HG02610 (cell line): ENCODE measurements at regions not wholly inside any gene's neighbourhood (a gene's known extent, or its start where the extent isn't known, plus 50 kb on each side); places are given as distances from the start of the nearest gene placed in this dataset.

Source experiments
- ATAC-seq: cut with Tn5 transposase; IDR thresholded peaks from one replicate; pipeline ENCODE4 v1.9.1; 2021; ENCODE audit warnings: mild to moderate bottlenecking, moderate library complexity; ENCODE audit not compliant: unreplicated experiment

DNA sequence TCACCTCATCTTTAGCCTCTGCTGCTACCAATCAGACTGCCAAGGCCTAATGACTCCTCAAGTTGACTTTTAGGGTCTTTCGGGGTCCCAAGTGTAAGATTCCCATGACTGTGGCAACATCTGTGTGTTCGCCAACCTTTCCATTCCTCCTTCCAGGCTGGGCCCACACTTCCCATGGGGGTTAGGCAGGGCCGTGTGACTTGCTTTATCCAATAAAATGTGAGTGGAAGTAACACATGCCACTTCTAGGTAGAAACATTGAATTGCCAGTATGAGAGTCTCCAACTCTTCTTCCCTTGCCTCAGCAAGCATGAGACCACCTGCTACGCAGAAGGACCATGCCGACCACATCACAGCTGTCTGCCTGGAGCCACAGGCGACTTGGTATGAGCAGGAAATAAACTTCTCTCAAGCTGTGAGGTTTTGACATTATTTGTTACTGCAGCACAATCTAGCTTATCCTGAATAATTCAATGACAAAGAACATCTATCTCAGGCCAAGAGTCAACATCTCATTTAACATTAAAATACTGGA is 190.4 kb upstream of the IER5L start:
- ATAC-seq = no peak

- ATAC-seq = no peak
These were observed 189.2 kb upstream of the IER5L start for GRCh38 chr9:129367287-129367686.

- no peak for ATAC-seq
These were observed 187.1 kb upstream of the IER5L start for GRCh38 chr9:129365196-129365595.

- ATAC-seq = no peak
These were observed 185.3 kb upstream of the IER5L start for GRCh38 chr9:129363216-129363873.

DNA sequence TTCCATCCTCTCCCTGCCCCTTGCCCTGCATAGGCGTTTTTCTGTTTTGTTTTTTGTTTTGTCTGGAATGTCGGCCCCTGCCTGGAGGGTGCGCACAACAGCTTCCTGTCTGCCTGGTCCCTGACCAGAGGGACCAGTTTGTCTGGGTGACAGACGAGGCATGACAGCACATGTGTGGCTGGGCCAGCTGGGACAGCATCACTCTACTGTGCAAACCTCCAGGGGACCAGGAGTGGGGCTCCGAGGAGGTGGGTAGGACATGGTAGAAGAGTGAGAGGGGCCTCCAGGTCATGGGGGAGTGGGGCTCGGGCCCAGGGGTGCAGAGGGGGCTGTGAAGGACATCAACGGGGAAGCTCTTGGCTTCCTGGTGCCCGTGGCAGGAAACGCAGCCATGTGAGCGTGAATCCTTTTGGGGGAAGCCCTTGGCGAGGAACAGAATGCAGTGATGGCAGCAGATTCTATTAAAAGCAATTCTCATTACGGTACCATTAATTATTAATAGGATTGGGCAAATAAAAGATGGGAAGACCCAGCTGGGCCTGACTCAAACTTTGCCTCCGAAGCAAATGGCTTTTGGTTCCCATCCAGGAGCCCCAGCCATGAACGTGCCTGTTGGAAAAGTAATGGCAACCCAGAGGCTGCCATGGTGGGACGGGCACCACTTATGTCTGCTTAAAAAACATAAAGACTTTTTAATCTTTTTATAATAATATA is 184.4 kb upstream of the IER5L start:
- no peak for ATAC-seq

DNA sequence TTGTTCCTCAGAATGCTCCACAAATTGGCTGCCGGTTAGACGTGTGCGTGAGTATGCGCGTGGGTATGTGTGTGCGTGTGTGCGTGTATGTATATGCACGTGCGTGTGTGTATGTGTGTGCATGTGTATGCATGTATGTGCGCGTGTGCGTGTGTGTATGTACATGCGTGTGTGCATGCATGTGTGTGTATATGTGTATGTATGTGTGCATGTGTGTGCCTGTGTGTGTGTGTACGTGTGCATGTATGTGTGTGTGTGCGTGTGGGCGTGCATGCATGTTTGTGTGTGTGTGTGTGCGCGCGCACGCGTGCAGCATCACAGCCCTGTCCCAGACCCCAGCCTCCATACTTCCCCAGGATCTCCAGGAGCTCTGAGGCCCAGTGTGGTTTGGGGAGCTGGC is 183.1 kb upstream of the IER5L start:
- ATAC-seq = no peak

GRCh38 chr9:129359916-129360536 is 182.0 kb upstream of the IER5L start:
- ATAC-seq = no peak

GRCh38 chr9:129359162-129359811 is 181.2 kb upstream of the IER5L start:
- no peak for ATAC-seq

GRCh38 chr9:129358621-129359154 is 180.6 kb upstream of the IER5L start:
- ATAC-seq = no peak

DNA sequence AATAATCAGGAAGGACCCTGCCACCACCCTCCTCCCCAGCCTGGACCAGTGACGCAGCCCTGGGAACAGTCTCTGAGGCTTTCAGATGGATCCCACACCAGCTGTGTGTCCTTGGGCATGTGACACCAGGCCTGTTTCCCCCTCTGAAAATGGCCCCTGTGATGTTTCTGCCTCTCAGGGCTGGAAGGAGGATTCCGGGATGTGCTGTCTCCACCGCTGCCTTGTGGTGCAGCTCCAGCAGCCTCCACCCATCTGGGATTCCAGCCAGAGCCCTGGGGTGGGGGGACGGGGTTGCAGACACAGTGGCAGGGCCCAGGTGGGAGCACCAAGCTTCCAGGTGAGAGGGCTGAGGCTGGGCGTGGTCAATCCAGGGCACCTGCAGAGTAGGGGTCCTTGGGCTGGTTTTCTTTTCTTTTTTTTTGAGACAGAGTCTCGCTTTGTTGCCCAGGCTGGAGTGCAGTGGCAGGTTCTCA is 179.7 kb upstream of the IER5L start:
- no peak for ATAC-seq

- ATAC-seq = no peak
These were observed 179.1 kb upstream of the IER5L start for GRCh38 chr9:129356871-129357772.

DNA sequence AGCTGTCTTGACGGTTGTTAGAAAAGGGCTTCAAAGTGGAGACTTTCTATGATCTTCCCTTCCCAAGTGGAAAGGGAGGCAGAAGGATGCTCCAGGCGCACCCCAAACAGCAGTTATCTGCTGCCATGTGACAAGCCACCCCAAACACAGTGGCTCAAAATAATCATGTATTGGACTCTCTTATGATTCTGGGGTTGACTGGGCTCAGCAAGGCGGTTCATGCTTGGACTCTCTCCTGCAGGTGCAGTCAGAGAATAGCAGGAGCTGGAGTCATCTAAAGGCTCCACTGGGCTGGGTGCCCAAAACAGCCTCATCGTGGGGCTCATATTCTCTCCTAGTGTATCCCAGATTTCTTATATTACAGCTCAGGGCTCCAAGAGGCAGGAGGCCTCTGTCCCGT is 177.6 kb upstream of the IER5L start:
- no peak for ATAC-seq

DNA sequence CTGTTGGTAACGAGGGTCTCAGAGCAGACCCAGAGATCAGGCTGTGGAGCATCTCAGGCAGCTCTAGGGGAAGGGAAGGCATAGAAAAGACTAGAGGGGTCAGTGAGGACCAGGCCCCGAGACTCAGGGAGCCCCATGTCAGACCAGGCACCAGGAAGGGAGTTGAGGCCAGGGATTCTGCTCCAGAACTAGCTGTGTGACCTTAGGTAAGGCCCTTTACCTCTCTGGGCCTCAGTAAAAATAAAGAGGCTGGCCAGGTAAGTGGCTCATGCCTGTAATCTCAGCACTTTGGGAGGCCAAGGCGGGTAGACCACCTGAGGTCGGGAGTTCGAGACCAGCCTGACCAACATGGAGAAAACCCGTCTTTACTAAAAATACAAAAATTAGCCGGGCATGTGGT is 176.4 kb upstream of the IER5L start:
- no peak for ATAC-seq

GRCh38 chr9:129353697-129354336 is 175.8 kb upstream of the IER5L start:
- no peak for ATAC-seq

DNA sequence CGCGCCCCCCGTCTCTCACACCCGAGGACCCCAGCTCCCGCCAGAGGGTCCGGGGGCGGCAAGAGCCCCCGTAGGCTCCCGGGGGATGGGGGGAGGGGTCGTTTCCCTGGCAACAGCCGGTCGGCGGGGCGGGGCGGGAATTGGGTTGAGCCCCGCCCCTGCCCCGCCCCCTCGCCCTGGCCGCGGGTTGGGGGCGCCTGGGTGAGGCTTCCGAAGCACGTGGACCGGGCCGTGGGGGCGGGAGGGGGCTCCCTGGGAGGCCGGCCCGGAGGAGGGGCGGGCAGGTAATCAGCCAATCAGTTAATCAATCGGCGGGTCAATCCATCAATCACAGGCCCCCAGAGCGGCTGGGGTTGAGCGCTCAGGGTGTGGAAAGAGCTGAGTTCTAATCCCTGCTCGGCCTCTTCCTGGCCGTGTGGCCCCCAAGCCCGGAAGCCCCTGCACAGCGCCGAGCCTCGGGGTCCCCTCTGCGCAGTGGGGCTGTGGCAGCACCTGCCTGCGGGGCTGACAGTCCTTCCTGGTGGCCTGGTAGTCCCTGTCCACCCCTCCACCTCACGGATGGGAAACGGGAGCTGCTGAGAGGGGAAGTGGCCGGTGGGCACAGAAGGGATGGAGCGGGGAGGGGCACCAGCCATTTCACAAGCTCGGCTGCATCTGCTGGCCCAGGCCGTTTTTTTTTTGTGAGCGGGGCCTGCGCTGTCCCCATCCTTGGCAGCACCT is 174.2 kb upstream of the IER5L start:
- ATAC-seq = no peak

- ATAC-seq = no peak
These were observed 173.6 kb upstream of the IER5L start for GRCh38 chr9:129351642-129352145.

DNA sequence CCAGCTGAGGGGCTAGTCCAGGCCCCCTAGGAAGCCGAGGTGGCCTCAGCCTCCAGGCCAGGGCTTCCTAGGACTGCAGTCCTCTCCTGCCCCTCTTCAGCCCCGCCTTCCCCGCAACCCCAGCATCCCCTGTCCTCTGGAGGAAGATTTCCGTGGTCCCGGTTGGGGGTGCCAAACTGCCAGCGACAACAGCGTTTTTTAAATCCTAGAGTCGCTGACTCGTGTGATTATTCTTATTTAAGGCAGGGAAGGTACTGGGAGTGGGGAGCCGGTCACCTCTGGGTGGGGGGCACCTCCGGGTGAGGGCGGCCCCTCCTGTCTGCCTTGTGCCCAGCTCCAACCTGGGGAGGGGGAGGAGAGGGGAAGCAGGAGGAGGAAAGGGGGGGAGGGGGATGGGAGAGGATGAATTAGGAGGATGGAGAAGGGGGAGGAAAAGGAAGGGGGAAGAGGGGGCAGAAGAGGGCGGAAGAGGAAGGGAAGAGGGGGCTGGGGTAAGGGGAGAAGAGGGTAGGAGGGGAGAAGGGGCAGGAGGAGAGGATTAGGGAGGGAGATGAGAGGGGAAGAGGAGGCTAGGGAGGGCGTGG is 173.1 kb upstream of the IER5L start:
- ATAC-seq = no peak

- ATAC-seq = no peak
These were observed 172.3 kb upstream of the IER5L start for GRCh38 chr9:129350143-129350935.
